ENCODE measurements at regions not wholly inside any gene's neighbourhood (a gene's known extent, or its start where the extent isn't known, plus 50 kb on each side); places are given as distances from the start of the nearest gene placed in this dataset.

DNA sequence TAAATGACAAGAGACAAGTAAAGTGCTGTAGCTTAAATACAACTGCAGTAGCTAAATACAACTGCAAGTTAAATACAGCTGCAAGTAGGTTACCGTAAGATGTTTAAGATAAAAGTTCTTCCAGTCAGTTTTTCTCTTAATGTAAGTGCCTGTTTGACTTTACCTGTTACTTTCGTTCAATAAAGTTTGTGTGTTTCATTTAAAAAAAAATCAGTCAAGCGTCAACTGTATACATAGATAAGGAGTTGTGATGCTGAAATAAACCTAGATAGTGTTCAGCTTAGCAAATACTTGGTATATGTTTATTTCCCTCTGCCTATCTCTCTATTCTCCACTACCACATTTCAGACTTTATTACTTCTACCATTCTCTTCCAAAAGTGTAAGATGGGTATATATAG lies 221.2 kb downstream of the NR2F2 start:
- TF ChIP-seq CTCF (IDR thresholded peaks at IDR 0.05) (no peak), POLR2A (IDR thresholded peaks at IDR 0.05) (no peak)

All from heart left ventricle (tissue), 13 donors.